Activated T-helper 1 cell treated with anti-CD3 and anti-CD28 coated beads, Interleukin-12 subunit alpha, Interleukin-12 subunit beta, Interleukin-2, Interleukin-4 antibody, amounts not matched to agents 30 ng/mL and 10 ng/mL and 1 ng/mL, durations not matched to agents 14 hours and 24 hours and 36 hours (primary cell): ENCODE measurements at regions not wholly inside any gene's neighbourhood (a gene's known extent, or its start where the extent isn't known, plus 50 kb on each side); places are given as distances from the start of the nearest gene placed in this dataset.
"Not testable (repeated sequence)": the region's sequence is repeated elsewhere in the genome, so short reads cannot be mapped to it uniquely, and the experiment has no call there.

ENCODE experiments used
- DNase-seq: peaks from one replicate; pipeline ENCODE4 v3.0.0; 2021; ENCODE audit warnings: low spot score
- H3K27ac Mint-ChIP-seq: one replicate; pipeline ENCODE4 v1.8.0; 2021; ENCODE audit warnings: mild to moderate bottlenecking, mixed read lengths
- H3K27me3 Mint-ChIP-seq: one replicate; pipeline ENCODE4 v1.8.0; 2022; ENCODE audit warnings: mild to moderate bottlenecking, moderate library complexity, mixed read lengths; ENCODE audit not compliant: insufficient read depth
- H3K36me3 Mint-ChIP-seq: one replicate; pipeline ENCODE4 v1.8.0; 2021; ENCODE audit warnings: low read depth, mixed read lengths
- H3K4me1 Mint-ChIP-seq: one replicate; pipeline ENCODE4 v1.8.0; 2021; ENCODE audit warnings: low read depth, mixed read lengths
- H3K4me3 Mint-ChIP-seq: one replicate; pipeline ENCODE4 v1.8.0; 2021; ENCODE audit warnings: mild to moderate bottlenecking, moderate library complexity, mixed read lengths
- H3K9me3 Mint-ChIP-seq: one replicate; pipeline ENCODE4 v1.8.0; 2021; ENCODE audit warnings: mixed read lengths
- intact Hi-C: fragments of 100-400 bp; cut with micrococcal nuclease; formaldehyde crosslinking; loops from one replicate; pipeline ENCODE4 v1.15.1; 2024

GRCh38 chr2:225824748-225825449, 425.4 kb downstream of the NYAP2 start:
- Mint-ChIP-seq H3K36me3 (no peaks in the 10 kb centered on the region), H3K27ac (no peak overlapping the region), H3K4me3 (no peak overlapping the region), H3K4me1 (no peaks in the 10 kb centered on the region), H3K9me3 (no peaks in the 10 kb centered on the region), H3K27me3 (no peaks in the 10 kb centered on the region)
- intact Hi-C loops: no loop called here
- DNase-seq: no peak

- Mint-ChIP-seq H3K36me3 (no peaks in the 10 kb centered on the region), H3K27me3 (no peaks in the 10 kb centered on the region), H3K4me1 (no peaks in the 10 kb centered on the region), H3K9me3 (no peaks in the 10 kb centered on the region), H3K4me3 (no peak overlapping the region), H3K27ac (no peak overlapping the region)
- no peak for DNase-seq
- intact Hi-C loops: no loop called here
Observed at GRCh38 chr2:225821351-225821750, 421.8 kb downstream of the NYAP2 start.

GRCh38 chr2:225820826-225821225, 421.3 kb downstream of the NYAP2 start:
- Mint-ChIP-seq H3K4me1 (no peaks in the 10 kb centered on the region), H3K27me3 (no peaks in the 10 kb centered on the region), H3K27ac (no peak overlapping the region), H3K9me3 (no peaks in the 10 kb centered on the region), H3K4me3 (no peak overlapping the region), H3K36me3 (no peaks in the 10 kb centered on the region)
- no peak for DNase-seq
- intact Hi-C loops: no loop called here

DNA sequence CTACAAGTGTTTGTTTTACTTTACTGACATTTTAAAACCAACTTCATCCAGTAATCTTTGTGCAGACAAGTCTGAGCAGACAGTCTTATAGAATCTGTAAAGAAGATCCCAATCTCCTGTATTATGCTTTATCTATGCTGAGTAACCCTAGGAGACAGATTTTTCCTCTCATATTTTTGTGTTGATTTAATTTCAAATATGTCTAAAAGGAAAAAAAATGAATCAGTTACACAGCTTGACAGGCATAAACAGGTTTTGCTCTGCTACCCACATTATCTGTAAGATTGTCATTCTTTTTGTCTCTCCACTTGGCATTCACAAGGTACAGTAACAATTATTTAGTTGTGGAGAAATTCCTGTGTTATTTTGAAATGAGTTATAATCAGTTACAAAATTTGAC, 415.0 kb downstream of the NYAP2 start:
- H3K4me1 Mint-ChIP-seq: no peaks in the 10 kb centered on the region
- H3K4me3 Mint-ChIP-seq: no peak overlapping the region
- H3K27me3 Mint-ChIP-seq: no peaks in the 10 kb centered on the region
- intact Hi-C loops: no loop called here
- DNase-seq: no peak
- no peaks in the 10 kb centered on the region for H3K36me3 Mint-ChIP-seq
- H3K9me3 Mint-ChIP-seq: no peaks in the 10 kb centered on the region
- no peak overlapping the region for H3K27ac Mint-ChIP-seq

DNA sequence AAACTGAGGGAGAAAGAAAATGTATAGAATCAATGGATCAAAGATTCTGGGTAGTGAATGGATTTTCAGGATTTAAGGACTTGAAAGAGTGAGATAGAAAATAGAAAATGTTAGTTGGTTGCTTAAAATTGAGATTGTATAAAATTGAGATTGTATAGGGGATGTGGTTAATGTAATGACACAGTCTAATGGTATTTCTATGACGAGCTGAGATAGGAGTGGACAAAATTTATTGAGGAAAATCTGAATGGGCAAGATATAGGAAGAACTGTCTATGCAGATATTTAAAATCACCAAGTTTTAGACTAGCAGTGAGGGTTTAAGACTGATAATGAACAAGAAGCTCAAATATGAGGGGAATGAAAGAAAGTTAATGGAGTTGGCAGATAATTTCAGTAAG, 406.6 kb downstream of the NYAP2 start:
- no peak overlapping the region for H3K27ac Mint-ChIP-seq
- no peaks in the 10 kb centered on the region for H3K9me3 Mint-ChIP-seq
- intact Hi-C loops: no loop called here

DNA sequence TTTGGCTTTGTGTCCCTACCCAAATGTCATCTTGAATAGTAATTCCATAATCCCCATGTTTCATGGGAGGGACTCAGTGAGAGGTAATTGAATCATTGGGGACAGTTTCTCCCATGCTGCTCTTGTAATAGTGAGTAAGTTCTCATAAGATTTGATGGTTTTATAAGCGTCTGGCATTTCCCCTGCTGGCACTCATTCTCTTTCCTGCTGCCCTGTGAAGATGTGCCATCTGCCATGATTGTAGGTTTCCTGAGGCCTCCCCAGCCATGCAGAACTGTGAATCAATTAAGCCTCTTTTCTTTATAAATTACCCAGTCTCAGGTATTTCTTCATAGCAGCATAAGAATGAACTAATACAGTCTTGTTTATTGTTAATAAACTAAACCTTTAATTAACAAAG, 402.6 kb downstream of the NYAP2 start:
- intact Hi-C loops, DNase-seq, H3K27me3 Mint-ChIP-seq, H3K4me3 Mint-ChIP-seq, H3K9me3 Mint-ChIP-seq, H3K4me1 Mint-ChIP-seq, H3K27ac Mint-ChIP-seq, H3K36me3 Mint-ChIP-seq: not testable (repeated sequence)

More for the DNA sequence above, 406.6 kb downstream of the NYAP2 start:
- no peaks in the 10 kb centered on the region for H3K4me1 Mint-ChIP-seq
- no peaks in the 10 kb centered on the region for H3K27me3 Mint-ChIP-seq
- no peak for DNase-seq
- no peaks in the 10 kb centered on the region for H3K36me3 Mint-ChIP-seq
- H3K4me3 Mint-ChIP-seq: no peak overlapping the region

GRCh38 chr2:225797394-225797793, 397.9 kb downstream of the NYAP2 start:
- Mint-ChIP-seq H3K36me3 (no peaks in the 10 kb centered on the region), H3K9me3 (no peaks in the 10 kb centered on the region), H3K4me3 (no peak overlapping the region), H3K27me3 (peaks cover 2% of the 10 kb centered on the region), H3K27ac (no peak overlapping the region), H3K4me1 (no peaks in the 10 kb centered on the region)
- intact Hi-C loops: no loop called here
- no peak for DNase-seq

DNA sequence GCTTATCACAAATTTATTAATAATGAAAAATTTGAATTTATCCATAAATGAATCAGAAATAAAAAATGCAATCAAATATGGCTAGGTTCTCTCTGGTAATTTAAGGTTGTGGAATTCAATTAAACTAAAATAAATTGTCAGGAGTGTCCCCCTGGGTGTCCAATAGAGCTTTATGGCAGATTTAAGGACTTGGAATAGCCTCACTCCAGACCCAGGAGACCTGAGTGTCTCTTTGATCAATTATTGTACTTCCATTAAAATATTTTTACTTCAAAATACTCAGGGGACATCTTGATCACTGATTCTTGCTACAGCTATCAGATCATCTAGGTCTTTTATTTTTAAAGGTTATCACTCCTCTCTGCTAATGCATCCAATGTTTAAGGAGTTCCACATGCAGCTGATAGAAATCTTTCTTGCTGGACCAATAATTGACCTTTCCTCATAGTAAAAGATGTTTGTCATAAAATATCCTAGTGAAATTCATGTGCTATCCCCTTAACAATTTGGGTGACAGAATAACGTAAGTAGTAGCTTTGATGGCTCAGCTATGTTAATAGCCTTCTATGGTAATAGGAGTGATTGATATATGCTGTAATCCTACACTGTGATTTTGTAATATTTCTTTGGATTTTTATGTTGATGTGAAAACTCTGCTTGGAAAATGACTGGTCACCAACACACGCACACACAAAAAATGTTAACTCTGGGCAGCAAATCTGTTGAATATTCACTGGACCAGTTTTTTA, 395.3 kb downstream of the NYAP2 start:
- intact Hi-C loops: no loop called here
- no peak overlapping the region for H3K4me3 Mint-ChIP-seq
- DNase-seq: no peak
- no peak overlapping the region for H3K27ac Mint-ChIP-seq
- H3K27me3 Mint-ChIP-seq: peaks cover 2% of the 10 kb centered on the region
- H3K36me3 Mint-ChIP-seq: no peaks in the 10 kb centered on the region
- H3K9me3 Mint-ChIP-seq: no peaks in the 10 kb centered on the region
- no peaks in the 10 kb centered on the region for H3K4me1 Mint-ChIP-seq

- Mint-ChIP-seq H3K4me1 (no peaks in the 10 kb centered on the region), H3K4me3 (no peak overlapping the region), H3K36me3 (no peaks in the 10 kb centered on the region), H3K9me3 (no peaks in the 10 kb centered on the region), H3K27me3 (peaks cover 2% of the 10 kb centered on the region), H3K27ac (no peak overlapping the region)
- DNase-seq: no peak
- intact Hi-C loops: no loop called here
Observed at GRCh38 chr2:225793736-225794550, 394.4 kb downstream of the NYAP2 start.

- no peaks in the 10 kb centered on the region for H3K36me3 Mint-ChIP-seq
- no peak for DNase-seq
- no peaks in the 10 kb centered on the region for H3K27me3 Mint-ChIP-seq
- H3K9me3 Mint-ChIP-seq: no peaks in the 10 kb centered on the region
- H3K4me3 Mint-ChIP-seq: no peak overlapping the region
- intact Hi-C loops: no loop called here
- no peaks in the 10 kb centered on the region for H3K4me1 Mint-ChIP-seq
- H3K27ac Mint-ChIP-seq: no peak overlapping the region
Observed at GRCh38 chr2:225788571-225789094, 389.1 kb downstream of the NYAP2 start.

GRCh38 chr2:225787497-225787896, 388.0 kb downstream of the NYAP2 start:
- intact Hi-C loops: no loop called here
- no peak for DNase-seq
- Mint-ChIP-seq H3K27ac (no peak overlapping the region), H3K9me3 (no peaks in the 10 kb centered on the region), H3K4me1 (no peaks in the 10 kb centered on the region), H3K4me3 (no peak overlapping the region), H3K36me3 (no peaks in the 10 kb centered on the region), H3K27me3 (no peaks in the 10 kb centered on the region)

- H3K4me1 Mint-ChIP-seq: no peaks in the 10 kb centered on the region
- H3K36me3 Mint-ChIP-seq: no peaks in the 10 kb centered on the region
- no peak overlapping the region for H3K27ac Mint-ChIP-seq
- no peak for DNase-seq
- H3K9me3 Mint-ChIP-seq: no peaks in the 10 kb centered on the region
- H3K4me3 Mint-ChIP-seq: no peak overlapping the region
- intact Hi-C loops: no loop called here
- no peaks in the 10 kb centered on the region for H3K27me3 Mint-ChIP-seq
Observed at GRCh38 chr2:225781991-225782390, 382.5 kb downstream of the NYAP2 start.

GRCh38 chr2:225781145-225781544, 381.6 kb downstream of the NYAP2 start:
- H3K9me3 Mint-ChIP-seq: no peaks in the 10 kb centered on the region
- H3K27ac Mint-ChIP-seq: no peak overlapping the region
- DNase-seq: no peak
- intact Hi-C loops: no loop called here
- H3K36me3 Mint-ChIP-seq: no peaks in the 10 kb centered on the region
- no peaks in the 10 kb centered on the region for H3K4me1 Mint-ChIP-seq
- no peaks in the 10 kb centered on the region for H3K27me3 Mint-ChIP-seq
- no peak overlapping the region for H3K4me3 Mint-ChIP-seq
